ENCODE measurements at regions not wholly inside any gene's neighbourhood (a gene's known extent, or its start where the extent isn't known, plus 50 kb on each side); places are given as distances from the start of the nearest gene placed in this dataset.

DNA sequence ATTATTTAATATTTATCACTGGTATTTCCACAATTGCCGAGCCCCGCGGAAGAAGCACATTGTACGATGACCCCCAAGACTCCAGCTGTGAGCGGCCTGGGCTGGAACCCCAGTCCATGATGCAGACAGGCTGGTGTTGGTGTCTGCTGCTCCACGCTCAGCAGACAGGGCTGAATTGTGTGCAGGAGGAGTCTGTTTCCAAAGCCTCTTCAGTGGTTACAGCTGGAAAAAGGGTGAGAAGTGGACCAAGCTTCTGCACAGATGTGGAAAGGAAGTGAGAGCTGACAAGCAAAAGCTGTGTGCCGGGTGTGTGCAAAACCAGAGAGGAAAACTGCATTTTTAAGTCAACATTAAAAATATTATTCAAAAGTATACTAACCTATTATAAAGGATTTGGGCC, 500.4 kb downstream of the GALR1 start:
- no peak for DNase-seq (ENCODE audit: low read depth, low spot score)

- no peak for DNase-seq (ENCODE audit: low read depth, low spot score)
These were observed 504.9 kb downstream of the GALR1 start for GRCh38 chr18:77754475-77755044.

DNA sequence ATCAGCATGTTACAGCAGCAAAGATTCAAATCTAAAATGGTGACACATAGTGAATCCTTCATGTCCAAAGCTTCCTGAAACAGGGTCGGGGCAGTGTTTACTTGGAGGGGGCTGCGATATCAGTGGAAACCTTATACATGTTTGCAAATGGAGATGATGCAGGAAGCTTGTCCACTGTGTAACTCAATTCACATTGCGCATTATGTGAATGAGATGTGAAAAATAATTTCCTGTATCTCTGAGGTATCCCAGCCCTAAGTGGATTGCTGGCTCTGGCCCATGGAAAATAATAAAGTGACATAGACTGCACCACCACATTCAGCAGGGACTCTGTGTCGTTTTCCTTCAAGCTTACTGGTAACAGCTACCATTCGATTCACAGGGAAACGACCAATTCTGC, 505.5 kb downstream of the GALR1 start:
- no peak for DNase-seq (ENCODE audit: low read depth, low spot score)

GRCh38 chr18:77761332-77761731, 511.7 kb downstream of the GALR1 start:
- DNase-seq (ENCODE audit: low read depth, low spot score) = no peak

- DNase-seq (ENCODE audit: low read depth, low spot score) = no peak
These were observed 512.4 kb downstream of the GALR1 start for GRCh38 chr18:77762014-77762413.

GRCh38 chr18:77762642-77763041, 513.0 kb downstream of the GALR1 start:
- no peak for DNase-seq (ENCODE audit: low read depth, low spot score)

DNA sequence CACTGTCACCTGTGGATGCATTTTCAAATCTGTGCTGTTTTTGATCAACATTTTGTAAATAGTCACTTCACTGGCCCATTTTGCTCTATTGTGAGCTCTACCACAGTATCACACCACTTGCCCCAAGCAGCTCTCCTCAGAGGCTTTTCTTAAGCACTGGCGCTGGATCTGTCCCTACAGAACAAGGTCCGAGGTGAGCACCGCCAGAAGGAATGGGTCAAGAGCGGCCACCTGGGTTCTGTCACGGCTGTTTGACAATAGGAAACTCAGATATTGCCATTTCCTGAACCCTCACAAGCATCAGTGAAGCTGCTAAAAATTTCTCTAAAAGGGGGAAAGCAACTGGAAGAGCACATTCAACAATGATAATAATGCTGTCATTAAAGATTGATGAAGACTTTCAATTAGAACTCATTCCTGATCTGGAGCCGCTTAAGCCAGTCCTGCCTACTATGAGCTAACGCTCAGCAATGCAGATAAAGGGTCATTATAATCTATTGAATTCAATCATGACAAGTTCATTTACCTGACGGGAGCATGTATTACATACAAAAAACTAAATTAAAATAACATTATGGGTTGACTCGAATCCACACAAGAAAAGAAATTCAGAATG, 514.0 kb downstream of the GALR1 start:
- DNase-seq (ENCODE audit: low read depth, low spot score) = no peak

- DNase-seq (ENCODE audit: low read depth, low spot score) = no peak
These were observed 515.8 kb downstream of the GALR1 start for GRCh38 chr18:77765468-77765867.

DNA sequence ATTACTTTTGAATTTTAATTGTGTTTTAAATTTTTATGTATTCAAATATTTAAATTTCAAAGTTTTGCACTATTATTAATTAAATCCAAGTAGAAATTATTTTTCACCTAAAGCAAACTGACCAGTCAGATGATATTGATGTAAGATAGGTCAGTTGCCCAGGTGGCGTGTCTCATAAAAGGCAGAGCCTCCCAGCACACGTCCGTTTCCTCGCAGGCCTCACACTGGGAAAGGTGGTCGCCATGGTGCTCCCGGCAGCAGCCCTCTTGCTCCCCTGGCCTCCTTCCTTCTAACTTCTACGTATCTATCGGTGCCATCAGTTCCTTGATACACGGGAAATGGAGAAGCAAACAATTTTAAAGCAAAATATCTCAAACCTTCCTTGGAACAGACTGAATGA, 516.8 kb downstream of the GALR1 start:
- DNase-seq (ENCODE audit: low read depth, low spot score) = no peak

GRCh38 chr18:77772177-77772576, 522.5 kb downstream of the GALR1 start:
- DNase-seq (ENCODE audit: low read depth, low spot score) = no peak

- no peak for DNase-seq (ENCODE audit: low read depth, low spot score)
These were observed 526.5 kb downstream of the GALR1 start for GRCh38 chr18:77776104-77776503.

DNA sequence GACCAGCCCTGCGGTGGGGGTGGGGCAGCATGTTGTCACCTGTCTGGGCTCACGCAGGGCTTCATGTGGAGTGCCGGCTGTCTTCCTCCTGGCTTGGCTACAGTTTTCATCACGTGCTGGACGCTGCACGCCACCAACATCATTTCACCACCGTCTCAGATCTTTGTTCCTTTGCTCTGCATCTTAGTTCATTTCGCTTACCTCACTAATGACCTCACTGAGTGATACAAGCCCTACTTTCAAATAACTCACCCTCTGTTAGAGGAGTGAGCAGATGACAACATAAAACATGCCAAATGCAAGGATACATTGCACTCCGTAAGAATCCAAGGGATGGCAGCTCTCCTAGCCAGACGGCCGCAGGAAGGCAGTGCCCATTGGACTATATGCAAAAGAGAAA, 527.5 kb downstream of the GALR1 start:
- no peak for DNase-seq (ENCODE audit: low read depth, low spot score)

DNA sequence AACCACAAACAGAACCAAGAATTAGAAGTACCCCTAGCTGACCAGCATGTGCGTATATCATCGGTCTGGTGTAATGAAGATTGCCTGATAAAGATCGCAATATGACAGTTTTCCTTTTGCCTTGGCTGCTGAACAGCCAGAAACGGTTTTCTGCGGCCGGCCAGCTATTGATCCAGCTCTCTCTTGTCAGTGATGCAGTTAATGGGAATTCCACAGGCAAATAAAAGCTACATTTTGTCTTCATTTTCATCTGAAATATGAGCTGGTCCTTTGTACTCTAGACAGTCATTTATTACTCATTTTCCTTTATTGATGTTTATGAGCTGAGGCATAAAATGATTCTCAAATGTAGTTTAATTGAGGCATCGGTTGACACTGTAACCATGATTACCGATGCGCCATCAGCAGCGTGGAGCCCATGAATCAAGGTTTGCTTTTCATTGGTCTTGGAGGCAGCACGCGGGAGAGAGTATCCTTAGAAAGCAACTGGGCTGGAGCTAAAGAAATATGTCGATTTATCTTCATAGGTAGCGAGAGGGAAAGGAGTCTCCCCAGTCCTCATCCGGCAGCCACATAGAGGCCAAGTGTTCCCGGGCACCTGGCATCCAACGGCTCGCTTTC, 535.2 kb downstream of the GALR1 start:
- no peak for DNase-seq (ENCODE audit: low read depth, low spot score)

DNA sequence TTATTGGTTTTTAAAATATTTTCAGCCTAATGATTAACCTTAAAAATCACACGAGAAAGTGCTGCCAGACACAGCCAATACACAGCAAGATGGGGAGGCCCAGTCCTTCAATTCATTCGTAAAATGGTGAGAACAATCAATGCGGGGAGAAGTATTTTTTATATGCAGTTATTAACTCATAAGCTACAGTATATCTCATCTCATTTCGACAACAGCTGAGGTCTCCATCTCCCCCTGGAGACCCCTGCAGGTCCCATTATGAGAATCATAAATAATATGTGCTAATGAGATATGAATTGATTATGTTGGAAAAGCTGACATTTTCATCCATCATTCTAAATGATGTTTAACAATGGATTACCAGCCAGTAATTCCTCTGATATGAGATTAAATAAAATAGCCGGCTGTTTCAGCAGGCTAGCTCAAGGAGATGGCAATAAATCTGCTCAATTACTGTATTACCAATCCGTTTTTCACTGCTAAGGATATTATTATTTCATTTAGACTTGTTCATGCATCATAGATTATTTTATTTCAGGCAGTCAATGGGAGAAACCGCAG, 535.8 kb downstream of the GALR1 start:
- DNase-seq (ENCODE audit: low read depth, low spot score) = no peak

GRCh38 chr18:77803024-77803423, 553.4 kb downstream of the GALR1 start:
- no peak for DNase-seq (ENCODE audit: low read depth, low spot score)

DNA sequence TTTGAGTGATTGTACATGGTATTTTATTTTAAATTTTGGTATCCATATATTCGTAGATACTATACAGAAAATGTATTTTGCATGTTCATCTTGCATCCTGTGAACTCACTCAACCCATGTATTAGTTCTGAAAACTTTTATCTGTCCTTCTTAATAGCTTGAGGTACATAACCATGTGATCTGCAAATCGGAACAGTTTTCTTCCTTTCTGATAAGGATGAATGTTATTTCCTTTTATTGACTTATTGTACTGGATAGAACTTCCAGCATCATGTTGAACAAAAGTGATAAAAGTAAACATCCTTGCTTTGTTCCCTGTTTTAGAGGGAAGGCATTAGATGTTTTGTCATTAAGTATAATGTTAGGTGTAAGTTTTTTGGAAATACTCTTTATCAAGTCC, 554.7 kb downstream of the GALR1 start:
- no peak for DNase-seq (ENCODE audit: low read depth, low spot score)

DNA sequence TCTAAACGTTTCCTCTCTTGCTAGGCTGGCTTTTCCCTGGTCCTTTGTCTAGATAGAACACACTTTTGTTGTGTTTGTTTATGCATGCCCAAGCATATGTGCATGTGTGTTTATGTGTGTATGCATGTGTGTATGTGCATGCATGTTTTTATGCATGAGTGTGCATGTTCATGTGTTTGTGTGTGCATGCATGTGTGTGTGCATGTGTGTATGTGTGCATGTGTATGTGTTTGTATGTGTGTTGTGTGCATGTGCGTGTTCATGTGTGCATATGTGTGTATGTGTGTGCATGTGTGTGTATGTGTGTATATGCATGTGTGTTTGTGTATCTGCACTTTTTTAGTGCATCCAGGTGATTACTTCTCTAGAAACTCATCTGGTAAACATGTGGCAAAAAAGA, 558.0 kb downstream of the GALR1 start:
- no peak for DNase-seq (ENCODE audit: low read depth, low spot score)

GRCh38 chr18:77811503-77811902, 561.9 kb downstream of the GALR1 start:
- DNase-seq (ENCODE audit: low read depth, low spot score) = no peak

DNA sequence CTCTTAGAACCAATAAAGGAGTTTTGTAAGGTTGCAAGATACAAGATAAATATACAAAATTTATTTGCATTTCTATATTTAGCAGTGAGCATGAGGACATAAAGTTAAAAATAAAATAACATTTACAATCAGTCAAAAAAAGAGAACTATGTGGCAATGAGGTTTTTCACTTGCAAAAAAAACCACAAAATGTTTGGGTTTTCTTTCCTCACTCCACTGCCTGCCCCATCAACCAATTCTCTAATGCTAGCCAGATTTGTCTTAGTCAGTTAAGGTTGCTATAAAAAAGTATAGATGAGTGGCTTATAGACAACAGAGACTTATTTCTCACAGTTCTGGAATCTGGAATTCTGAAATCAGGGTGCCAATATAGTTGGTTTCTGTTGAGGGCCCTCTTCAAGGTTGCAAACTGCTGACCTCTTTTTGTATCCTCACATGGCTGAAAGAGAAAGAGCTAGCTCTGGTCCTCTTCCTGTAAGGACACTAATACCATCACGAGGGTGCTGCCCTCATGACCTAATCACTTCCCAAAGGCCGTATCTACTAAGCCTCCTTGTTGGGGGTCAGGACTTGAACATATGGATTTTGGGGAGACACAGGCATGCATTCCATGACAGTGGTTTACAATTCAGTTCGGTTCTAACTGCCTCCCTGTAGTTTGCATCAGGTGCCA, 566.2 kb downstream of the GALR1 start:
- DNase-seq (ENCODE audit: low read depth, low spot score) = no peak

DNA sequence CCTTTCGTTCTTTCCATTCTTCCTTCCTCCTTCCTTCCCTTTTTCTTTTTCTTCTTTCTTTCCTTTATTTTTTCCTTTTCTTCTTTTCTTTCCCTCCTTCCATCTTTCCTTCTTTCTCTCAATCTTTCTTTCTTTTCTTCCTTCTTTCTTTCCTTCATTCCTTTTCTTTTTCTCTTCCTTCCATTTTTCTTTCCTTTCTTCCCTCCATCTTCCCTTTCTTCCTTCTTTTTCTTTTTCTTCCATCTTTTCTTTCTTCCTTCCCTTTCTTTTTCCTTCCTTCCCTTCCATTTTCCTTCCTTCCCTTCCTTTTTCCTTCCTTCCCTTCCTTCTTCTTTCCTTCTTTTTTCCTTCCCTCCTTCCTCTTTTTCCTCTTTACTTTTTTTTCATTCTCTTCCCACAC, 568.7 kb downstream of the GALR1 start:
- no peak for DNase-seq (ENCODE audit: low read depth, low spot score)

GRCh38 chr18:77820472-77820871, 570.8 kb downstream of the GALR1 start:
- no peak for DNase-seq (ENCODE audit: low read depth, low spot score)

- DNase-seq (ENCODE audit: low read depth, low spot score) = no peak
These were observed 572.2 kb downstream of the GALR1 start for GRCh38 chr18:77821892-77822291.

DNA sequence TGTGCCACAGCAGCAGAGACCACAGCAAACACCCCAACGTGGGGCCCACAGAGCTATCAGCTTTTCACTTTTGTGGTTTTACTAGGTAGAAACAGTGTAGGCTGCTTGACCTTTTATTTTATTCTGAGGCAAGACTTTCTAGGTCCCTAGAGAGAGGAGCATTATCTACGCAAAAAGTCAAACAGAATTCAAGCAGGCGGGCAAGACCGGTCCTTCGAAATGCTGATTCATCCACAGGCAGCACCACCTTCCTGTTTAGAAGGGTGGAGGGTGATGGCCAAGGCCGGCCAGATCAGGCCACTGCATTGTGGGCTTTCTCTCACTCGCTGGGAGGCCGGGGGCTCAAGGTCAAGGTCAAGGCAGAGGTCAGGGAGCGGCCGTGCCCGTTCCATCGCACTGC, 573.0 kb downstream of the GALR1 start:
- DNase-seq (ENCODE audit: low read depth, low spot score) = no peak

Measured in iPS DF 19.7 (cell line).